Testis (tissue), 2 donors: ENCODE measurements at regions not wholly inside any gene's neighbourhood (a gene's known extent, or its start where the extent isn't known, plus 50 kb on each side); places are given as distances from the start of the nearest gene placed in this dataset.

Experiments
- DNase-seq: peaks from one replicate; pipeline ENCODE4 v3.0.0-alpha.2; 2019
- H3K27ac ChIP-seq, 2 donors: fragments of 200-600 bp; sonication (generic); one replicate each; pipeline ENCODE4 v1.5.1; 2019
- H3K27me3 ChIP-seq: fragments of 200-600 bp; sonication (generic); one replicate; pipeline ENCODE4 v1.5.1; 2019
- H3K36me3 ChIP-seq: fragments of 200-600 bp; sonication (generic); one replicate; pipeline ENCODE4 v1.5.1; 2017; ENCODE audit warnings: low read depth; ENCODE audit errors: missing control alignments
- H3K4me1 ChIP-seq: fragments of 200-600 bp; sonication (generic); one replicate; pipeline ENCODE4 v1.5.1; 2019
- H3K4me3 ChIP-seq, 2 donors: fragments of 200-600 bp; sonication (generic); one replicate each; pipeline ENCODE4 v1.5.1; 2017 to 2019
- H3K9me3 ChIP-seq: fragments of 200-600 bp; sonication (generic); one replicate; pipeline ENCODE4 v1.5.1; 2017
- CTCF ChIP-seq, 3 experiments: fragments of 450-650 bp in 2 of 3; fragments of 200-600 bp in 1 of 3; sonication (generic) in 1 of 3; IDR thresholded peaks; one replicate each; pipeline ENCODE4 v1.5.1; 2016 to 2019; ENCODE audit warnings: antibody characterized with exemption in 3 of 3, mild to moderate bottlenecking in 2 of 3, moderate library complexity in 1 of 3
- POLR2A ChIP-seq: fragments of 450-650 bp; IDR thresholded peaks from one replicate; pipeline ENCODE4 v1.6.1; 2017; ENCODE audit warnings: antibody characterized with exemption, mild to moderate bottlenecking, moderate library complexity
- WGBS, 2 donors: methylation state at CpG; one replicate each; pipeline ENCODE4 v1.1.5; 2018; 5-methylcytosine and 5-hydroxymethylcytosine counted together
- intact Hi-C: fragments of 100-400 bp; cut with DNase I; formaldehyde crosslinking; loops from one replicate; pipeline ENCODE4 v1.15.1; 2023; ENCODE audit warnings: low total_unique reads

DNA sequence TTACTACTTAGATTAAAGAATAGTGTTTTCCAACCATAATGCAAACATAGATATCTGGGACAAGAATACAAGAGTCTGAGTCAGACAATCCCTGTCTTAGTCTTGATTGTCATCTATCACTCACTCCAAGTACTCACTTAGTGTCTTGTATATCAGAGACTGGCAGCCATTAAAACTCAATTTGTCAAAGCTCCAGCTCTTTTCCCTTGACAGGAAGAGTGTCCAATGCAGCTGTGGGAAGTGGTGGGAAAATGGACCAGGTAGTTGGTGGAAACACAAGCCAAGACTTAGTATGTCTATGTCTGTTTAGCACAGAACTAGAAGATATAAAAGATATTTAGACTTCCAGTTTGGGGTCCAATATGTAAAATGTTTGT, 271.6 kb upstream of the CLEC14A start:
- DNase-seq, result no peak
- H3K4me3 ChIP-seq, result no peak overlapping the region
- H3K36me3 ChIP-seq, result no peaks in the 10 kb centered on the region
- no peaks in the 10 kb centered on the region for H3K27me3 ChIP-seq
- H3K27ac ChIP-seq, result no peak overlapping the region
- H3K9me3 ChIP-seq, result no peaks in the 10 kb centered on the region
- intact Hi-C loops, result no loop called here
- TF ChIP-seq POLR2A, result no peak
- no peak for TF ChIP-seq CTCF (IDR thresholded peaks at IDR 0.05)
- H3K4me1 ChIP-seq, result no peaks in the 10 kb centered on the region

GRCh38 chr14:38526826-38527501, 271.1 kb upstream of the CLEC14A start:
- TF ChIP-seq CTCF (IDR thresholded peaks at IDR 0.05) (no peak), POLR2A (no peak)
- no peaks in the 10 kb centered on the region for H3K9me3 ChIP-seq
- intact Hi-C loops, result no loop called here
- no peaks in the 10 kb centered on the region for H3K27me3 ChIP-seq
- 78 to 81% methylated on average over 1 of the region's 1 CpG for WGBS, 2 donors
- no peak for DNase-seq
- no peak overlapping the region for H3K4me3 ChIP-seq
- H3K27ac ChIP-seq, result no peak overlapping the region
- no peaks in the 10 kb centered on the region for H3K4me1 ChIP-seq
- H3K36me3 ChIP-seq, result no peaks in the 10 kb centered on the region

GRCh38 chr14:38524636-38525509, 269.0 kb upstream of the CLEC14A start:
- no peak for DNase-seq
- TF ChIP-seq CTCF (IDR thresholded peaks at IDR 0.05) (no peak), POLR2A (no peak)
- no peak overlapping the region for H3K27ac ChIP-seq
- intact Hi-C loops, result no loop called here
- no peak overlapping the region for H3K4me3 ChIP-seq
- H3K36me3 ChIP-seq, result no peaks in the 10 kb centered on the region
- H3K4me1 ChIP-seq, result no peaks in the 10 kb centered on the region
- 68 to 83% methylated on average over 2 of the region's 2 CpGs for WGBS, 2 donors
- no peaks in the 10 kb centered on the region for H3K27me3 ChIP-seq
- H3K9me3 ChIP-seq, result no peaks in the 10 kb centered on the region

- Histone ChIP-seq H3K27me3 (no peaks in the 10 kb centered on the region), H3K9me3 (no peaks in the 10 kb centered on the region), H3K36me3 (no peaks in the 10 kb centered on the region), H3K4me3 (no peak overlapping the region), H3K27ac (no peak overlapping the region), H3K4me1 (no peaks in the 10 kb centered on the region)
- intact Hi-C loops, result no loop called here
- no peak for DNase-seq
- WGBS, 2 donors, result 75 to 88% methylated on average over 3 of the region's 3 CpGs
- TF ChIP-seq POLR2A, result no peak
- no peak for TF ChIP-seq CTCF (IDR thresholded peaks at IDR 0.05)
Observed at GRCh38 chr14:38522724-38523123, 266.8 kb upstream of the CLEC14A start.
